ENCODE measurements at regions not wholly inside any gene's neighbourhood (a gene's known extent, or its start where the extent isn't known, plus 50 kb on each side); places are given as distances from the start of the nearest gene placed in this dataset.

DNA sequence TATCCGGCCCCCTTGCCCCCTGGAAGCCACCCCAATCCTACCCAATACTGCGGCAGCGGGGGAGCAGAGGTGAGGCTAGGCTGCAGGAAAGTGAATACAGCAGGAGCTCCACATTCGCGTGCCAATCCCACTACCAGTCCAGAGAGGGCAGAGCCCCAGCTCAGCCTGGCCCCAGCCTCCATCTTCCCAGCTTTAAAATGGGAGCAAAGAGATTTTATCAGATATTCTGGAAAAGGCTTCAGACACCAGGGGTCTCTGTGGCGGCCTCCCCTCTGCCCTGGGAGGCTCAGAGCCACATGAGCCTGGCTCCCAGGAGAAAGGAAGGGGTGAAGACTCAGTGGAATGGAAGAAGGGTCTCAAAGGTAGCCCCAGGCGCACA lies 72.7 kb downstream of the NCOR2 start:
- TF ChIP-seq, protein P1, sequence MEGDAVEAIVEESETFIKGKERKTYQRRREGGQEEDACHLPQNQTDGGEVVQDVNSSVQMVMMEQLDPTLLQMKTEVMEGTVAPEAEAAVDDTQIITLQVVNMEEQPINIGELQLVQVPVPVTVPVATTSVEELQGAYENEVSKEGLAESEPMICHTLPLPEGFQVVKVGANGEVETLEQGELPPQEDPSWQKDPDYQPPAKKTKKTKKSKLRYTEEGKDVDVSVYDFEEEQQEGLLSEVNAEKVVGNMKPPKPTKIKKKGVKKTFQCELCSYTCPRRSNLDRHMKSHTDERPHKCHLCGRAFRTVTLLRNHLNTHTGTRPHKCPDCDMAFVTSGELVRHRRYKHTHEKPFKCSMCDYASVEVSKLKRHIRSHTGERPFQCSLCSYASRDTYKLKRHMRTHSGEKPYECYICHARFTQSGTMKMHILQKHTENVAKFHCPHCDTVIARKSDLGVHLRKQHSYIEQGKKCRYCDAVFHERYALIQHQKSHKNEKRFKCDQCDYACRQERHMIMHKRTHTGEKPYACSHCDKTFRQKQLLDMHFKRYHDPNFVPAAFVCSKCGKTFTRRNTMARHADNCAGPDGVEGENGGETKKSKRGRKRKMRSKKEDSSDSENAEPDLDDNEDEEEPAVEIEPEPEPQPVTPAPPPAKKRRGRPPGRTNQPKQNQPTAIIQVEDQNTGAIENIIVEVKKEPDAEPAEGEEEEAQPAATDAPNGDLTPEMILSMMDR (IDR thresholded peaks at IDR 0.05; ENCODE audit: low read depth, low read length, missing control alignments) = no peak
- H3K4me3 ChIP-seq (ENCODE audit: low read depth, low read length) = no peak overlapping the region
- in situ Hi-C loops (cut with HindIII; ENCODE audit: low sequenced_read_pairs) = loop anchor here (5.0 to 10.0 kb wide), 3 partner anchors 68 to 260 kb away; no protein-coding TSS in a partner anchor
- DNase-seq (ENCODE audit: low read depth) = no peak

DNA sequence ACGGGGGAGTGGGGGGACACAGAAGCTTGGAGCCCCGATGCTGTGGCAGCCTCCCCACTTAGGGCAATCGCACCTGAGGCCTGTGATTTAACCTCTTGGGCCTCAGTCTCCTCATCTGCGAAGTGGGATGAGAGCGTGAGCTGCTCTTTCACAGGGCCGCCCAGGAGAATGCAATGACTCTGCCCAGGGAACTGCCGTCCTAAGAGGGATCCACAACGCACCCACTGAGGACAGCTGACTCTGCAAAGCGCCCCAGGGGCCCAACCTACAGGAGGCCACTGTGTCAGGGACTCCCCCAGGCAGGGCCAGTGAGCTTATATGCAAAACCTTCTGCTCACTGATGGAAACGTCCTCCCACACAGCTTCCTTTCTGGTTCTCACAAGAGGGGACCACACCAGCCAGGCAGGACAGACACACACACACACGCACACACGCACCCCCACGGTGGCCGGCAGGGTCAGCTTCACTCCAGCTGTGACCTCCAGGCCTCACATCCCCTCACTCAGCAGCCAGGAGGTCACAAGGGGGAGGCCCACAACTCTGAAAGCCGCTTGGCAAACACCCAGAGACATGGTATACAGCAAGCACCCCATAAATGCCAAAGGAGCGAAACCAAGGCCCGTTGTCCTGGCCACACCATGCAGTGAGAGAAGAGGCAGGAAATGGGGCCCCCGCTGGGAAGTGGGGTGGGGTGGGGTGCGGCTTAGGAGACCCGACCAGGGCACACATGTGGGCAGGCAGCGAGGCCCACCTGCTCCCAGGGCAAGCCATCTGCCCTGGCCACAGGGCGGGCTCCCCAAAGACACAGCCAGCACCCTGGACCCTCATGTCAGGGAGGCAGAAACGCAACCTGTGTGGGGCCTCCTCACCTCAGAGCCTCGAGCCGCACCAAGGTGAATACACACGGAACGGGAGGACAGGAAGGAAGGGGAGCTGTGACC lies 73.3 kb downstream of the NCOR2 start:
- DNase-seq (ENCODE audit: low read depth) = no peak
- TF ChIP-seq, protein P1 (IDR thresholded peaks at IDR 0.05; ENCODE audit: low read depth, low read length, missing control alignments) = no peak
- no peak overlapping the region for H3K4me3 ChIP-seq (ENCODE audit: low read depth, low read length)

DNA sequence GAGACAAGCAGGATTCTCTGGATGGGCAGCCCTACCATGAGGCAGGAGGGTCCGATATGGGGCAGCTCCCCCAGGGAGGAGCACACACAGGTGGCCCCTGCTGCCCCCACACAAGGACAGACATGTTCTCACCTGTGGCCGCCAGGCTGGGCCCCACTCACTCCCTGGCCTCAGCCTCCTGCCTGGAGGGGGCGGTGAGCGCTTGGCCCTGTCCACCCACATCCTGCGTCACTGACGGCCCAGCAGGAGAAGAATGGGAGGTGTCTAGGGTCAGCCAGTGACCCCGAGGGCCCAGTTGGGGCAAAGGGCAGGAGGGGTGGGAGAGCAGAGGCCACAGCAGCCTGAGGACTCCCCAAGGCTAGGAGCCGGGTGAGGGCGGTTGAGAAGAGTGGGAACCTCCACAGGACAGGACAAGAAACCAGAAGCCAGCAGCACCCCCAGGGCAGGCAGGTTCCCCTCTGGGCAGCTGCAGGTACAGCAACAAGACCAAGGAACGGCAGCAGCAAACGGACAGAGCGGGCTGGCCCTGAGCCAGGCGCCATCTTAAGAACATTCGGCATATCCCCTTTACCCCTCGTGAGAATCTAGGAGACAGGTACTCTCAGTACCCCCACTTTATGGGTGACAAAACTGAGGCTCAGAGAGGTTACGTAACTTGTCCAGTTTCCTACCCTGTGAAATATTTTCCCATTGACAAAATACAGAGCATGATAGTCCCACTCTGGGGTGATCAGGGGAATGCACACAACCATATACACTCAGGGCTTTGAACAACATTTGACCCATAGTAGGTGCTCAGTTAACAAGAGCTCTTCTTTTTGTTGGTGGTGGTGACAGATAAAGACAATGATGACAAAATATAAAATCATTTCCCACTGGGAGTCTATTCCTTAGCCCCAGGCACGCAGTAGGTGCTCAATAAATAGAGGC lies 74.3 kb downstream of the NCOR2 start:
- TF ChIP-seq, protein P1 (IDR thresholded peaks at IDR 0.05; ENCODE audit: low read depth, low read length, missing control alignments) = no peak
- in situ Hi-C loops (cut with HindIII; ENCODE audit: low sequenced_read_pairs) = loop anchor here (10.0 kb wide), 1 partner anchor 262 kb away; no protein-coding TSS in a partner anchor
- no peak overlapping the region for H3K4me3 ChIP-seq (ENCODE audit: low read depth, low read length)
- no peak for DNase-seq (ENCODE audit: low read depth)

More for the DNA sequence above, 73.3 kb downstream of the NCOR2 start:
- in situ Hi-C loops (cut with HindIII; ENCODE audit: low sequenced_read_pairs) = loop anchor here (10.0 kb wide), 1 partner anchor 261 kb away; no protein-coding TSS in a partner anchor

DNA sequence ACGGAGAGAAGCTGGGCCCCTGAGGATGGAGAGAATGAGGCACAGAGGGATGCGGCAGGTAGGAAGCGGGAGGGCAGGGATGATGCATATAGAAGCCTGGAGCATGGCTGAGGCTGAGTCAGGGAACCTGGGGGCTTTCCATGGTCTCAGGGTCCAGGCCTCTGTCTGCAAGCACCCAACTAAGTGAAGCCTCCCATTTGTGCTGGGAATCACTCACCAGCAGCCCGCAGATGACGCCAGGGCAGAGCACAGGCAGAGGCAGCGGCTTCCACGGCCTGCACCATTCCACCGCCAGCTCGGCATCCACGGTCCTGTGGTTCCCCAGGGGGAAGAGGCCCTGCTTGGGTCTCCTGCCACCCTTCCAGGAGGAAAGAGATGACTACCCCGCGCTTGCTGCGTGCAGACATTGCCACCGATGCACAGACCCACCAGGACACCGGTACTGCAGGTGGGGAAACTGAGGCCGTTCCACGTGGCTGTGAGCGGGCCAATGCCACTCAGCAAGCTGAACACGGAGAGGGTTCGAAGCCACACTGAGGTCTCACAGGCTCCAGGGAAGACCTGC lies 75.5 kb downstream of the NCOR2 start:
- H3K4me3 ChIP-seq (ENCODE audit: low read depth, low read length) = no peak overlapping the region
- TF ChIP-seq, protein P1 (IDR thresholded peaks at IDR 0.05; ENCODE audit: low read depth, low read length, missing control alignments) = no peak
- no peak for DNase-seq (ENCODE audit: low read depth)
- in situ Hi-C loops (cut with HindIII; ENCODE audit: low sequenced_read_pairs) = loop anchor here (10.0 kb wide), 1 partner anchor 263 kb away; no protein-coding TSS in a partner anchor

DNA sequence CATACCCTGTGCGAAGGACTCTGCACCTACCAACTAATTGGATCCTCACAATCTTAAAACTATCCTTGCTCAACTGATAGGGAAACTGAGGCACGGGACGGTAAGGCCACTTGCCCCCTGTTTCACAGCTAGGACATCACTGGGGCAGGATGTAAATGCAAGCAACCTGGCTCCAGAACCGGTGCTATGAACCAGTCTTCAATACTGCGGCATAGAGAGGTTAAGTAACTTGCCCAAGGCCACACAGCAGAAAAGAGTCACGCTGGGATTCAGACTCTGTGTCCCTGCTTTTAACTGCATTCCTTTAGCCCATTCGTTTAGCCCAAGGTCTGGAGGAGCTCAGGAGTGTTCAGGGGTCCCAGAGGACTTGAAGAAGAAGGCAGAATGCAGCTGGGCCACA lies 76.1 kb downstream of the NCOR2 start:
- TF ChIP-seq, protein P1 (IDR thresholded peaks at IDR 0.05; ENCODE audit: low read depth, low read length, missing control alignments) = no peak
- H3K4me3 ChIP-seq (ENCODE audit: low read depth, low read length) = no peak overlapping the region
- in situ Hi-C loops (cut with HindIII; ENCODE audit: low sequenced_read_pairs) = loop anchor here (10.0 kb wide), 1 partner anchor 263 kb away; no protein-coding TSS in a partner anchor
- no peak for DNase-seq (ENCODE audit: low read depth)
